NCI-H748 treated with DMSO at 0.1 percent for 48 hours (cell line): ENCODE measurements at regions not wholly inside any gene's neighbourhood (a gene's known extent, or its start where the extent isn't known, plus 50 kb on each side); places are given as distances from the start of the nearest gene placed in this dataset.

Experiments
- DNase-seq: peaks from one replicate; lab custom pipeline; 2025; lab: John Stamatoyannopoulos, UW

GRCh38 chr6:91634791-91635190 lies 1047.9 kb upstream of the MAP3K7 start:
- DNase-seq, result no peak

- no peak for DNase-seq
Measured at GRCh38 chr6:91633374-91634111, 1046.7 kb upstream of the MAP3K7 start.

GRCh38 chr6:91632308-91632707 lies 1045.4 kb upstream of the MAP3K7 start:
- DNase-seq, result no peak

GRCh38 chr6:91631227-91631626 lies 1044.4 kb upstream of the MAP3K7 start:
- no peak for DNase-seq

GRCh38 chr6:91626911-91627310 lies 1040.0 kb upstream of the MAP3K7 start:
- no peak for DNase-seq

GRCh38 chr6:91613481-91613880 lies 1026.6 kb upstream of the MAP3K7 start:
- no peak for DNase-seq

- no peak for DNase-seq
Measured at GRCh38 chr6:91611190-91611589, 1024.3 kb upstream of the MAP3K7 start.

GRCh38 chr6:91608428-91608827 lies 1021.6 kb upstream of the MAP3K7 start:
- DNase-seq, result no peak

- DNase-seq, result no peak
Measured at GRCh38 chr6:91606148-91606901, 1019.5 kb upstream of the MAP3K7 start.

- no peak for DNase-seq
Measured at GRCh38 chr6:91600561-91600960, 1013.7 kb upstream of the MAP3K7 start.

GRCh38 chr6:91590191-91590590 lies 1003.3 kb upstream of the MAP3K7 start:
- DNase-seq, result no peak

GRCh38 chr6:91580635-91581034 lies 993.8 kb upstream of the MAP3K7 start:
- DNase-seq, result no peak

GRCh38 chr6:91575032-91575431 lies 988.2 kb upstream of the MAP3K7 start:
- no peak for DNase-seq

- DNase-seq, result no peak
Measured at GRCh38 chr6:91573826-91574416, 987.0 kb upstream of the MAP3K7 start.

- DNase-seq, result no peak
Measured at GRCh38 chr6:91572878-91573277, 986.0 kb upstream of the MAP3K7 start.

GRCh38 chr6:91569071-91569470 lies 982.2 kb upstream of the MAP3K7 start:
- no peak for DNase-seq

- no peak for DNase-seq
Measured at GRCh38 chr6:91566467-91566866, 979.6 kb upstream of the MAP3K7 start.

GRCh38 chr6:91565207-91565606 lies 978.3 kb upstream of the MAP3K7 start:
- no peak for DNase-seq

GRCh38 chr6:91562955-91563354 lies 976.1 kb upstream of the MAP3K7 start:
- DNase-seq, result no peak

GRCh38 chr6:91560409-91560808 lies 973.5 kb upstream of the MAP3K7 start:
- no peak for DNase-seq

GRCh38 chr6:91540902-91541301 lies 954.0 kb upstream of the MAP3K7 start:
- no peak for DNase-seq

- no peak for DNase-seq
Measured at GRCh38 chr6:91539456-91539855, 952.6 kb upstream of the MAP3K7 start.

- DNase-seq, result no peak
Measured at GRCh38 chr6:91538622-91539021, 951.8 kb upstream of the MAP3K7 start.
